ENCODE measurements at regions not wholly inside any gene's neighbourhood (a gene's known extent, or its start where the extent isn't known, plus 50 kb on each side); places are given as distances from the start of the nearest gene placed in this dataset.

- TF ChIP-seq CEBPB (IDR thresholded peaks at IDR 0.05; ENCODE audit: low read depth) (no peak), MAX (IDR thresholded peaks at IDR 0.05) (no peak), ELF1 (IDR thresholded peaks at IDR 0.05; ENCODE audit: borderline replicate concordance, low read depth) (no peak), TCF7L2 (IDR thresholded peaks at IDR 0.05; ENCODE audit: borderline replicate concordance, extremely low read depth, insufficient read depth, insufficient read length) (no peak)
Observed at GRCh38 chr18:10261344-10262276, 192.8 kb upstream of the APCDD1 start (continued).

GRCh38 chr18:10262566-10262965 lies 191.9 kb upstream of the APCDD1 start:
- Histone ChIP-seq H2AFZ (ENCODE audit: low read depth, low read length, poor library complexity, severe bottlenecking) (no peak overlapping the region), H3K27ac (ENCODE audit: low read depth, low read length) (no peak overlapping the region), H3K9me3 (ENCODE audit: control insufficient read depth in 1 of 2, insufficient read depth in 1 of 2, low read depth in 1 of 2, low read length in 2 of 2) (no peaks in the 10 kb centered on the region), H3K9ac (ENCODE audit: low read length) (no peak overlapping the region), H3K4me2 (ENCODE audit: low read length) (no peak overlapping the region), H3K9me2 (ENCODE audit: insufficient read depth) (no peaks in the 10 kb centered on the region), H3K36me3 (ENCODE audit: control insufficient read depth in 1 of 2, insufficient read depth in 2 of 2, low read length in 2 of 2) (no peaks in the 10 kb centered on the region), H3K79me2 (ENCODE audit: insufficient read depth, low read length) (no peaks in the 10 kb centered on the region), H3K27me3 (ENCODE audit: insufficient read depth, low read length) (peaks cover 7% of the 10 kb centered on the region; the same call in 1 of the 2 replicates), H4K20me1 (ENCODE audit: insufficient read depth) (no peaks in the 10 kb centered on the region), H3K4me3 (replicated peaks in 1 of 2; ENCODE audit: low read depth in 1 of 2, low read length in 2 of 2) (no peak overlapping the region), H3K4me1 (ENCODE audit: control insufficient read depth in 1 of 2, insufficient read depth in 2 of 2, low read length in 2 of 2) (no peaks in the 10 kb centered on the region)
- ATAC-seq (no peak), DNase-seq (ENCODE audit: low read depth, low spot score) (no peak)
- TF ChIP-seq ZNF274 (IDR thresholded peaks at IDR 0.05; ENCODE audit: low read depth, low read length) (no peak), JUND (IDR thresholded peaks at IDR 0.05) (no peak), EGR1 (IDR thresholded peaks at IDR 0.05; ENCODE audit: low read depth) (no peak), RAD21 (IDR thresholded peaks at IDR 0.05; ENCODE audit: low read depth) (no peak), EZH2phosphoT487 (IDR thresholded peaks at IDR 0.05; ENCODE audit: borderline replicate concordance) (no peak), CBX3 (IDR thresholded peaks at IDR 0.05; ENCODE audit: low read depth) (no peak), SRF (IDR thresholded peaks at IDR 0.05; ENCODE audit: low read depth) (no peak), CTCF (IDR thresholded peaks at IDR 0.05 in 2 of 3, conservative IDR thresholded peaks at IDR 0.05 in 1 of 3; ENCODE audit: borderline replicate concordance in 1 of 3, insufficient read depth in 1 of 3, low read depth in 2 of 3, low read length in 2 of 3) (no peak), FOSL1 (IDR thresholded peaks at IDR 0.05; ENCODE audit: low read depth) (no peak), CEBPB (IDR thresholded peaks at IDR 0.05; ENCODE audit: low read depth) (no peak), ATF3 (IDR thresholded peaks at IDR 0.05) (no peak), SIN3A (IDR thresholded peaks at IDR 0.05; ENCODE audit: low read depth) (no peak), POLR2A (IDR thresholded peaks at IDR 0.05; ENCODE audit: borderline replicate concordance, extremely low read depth, insufficient read depth, insufficient read length) (no peak)
- ChIA-PET RAD21 (ENCODE audit: low non-redundant PET in 1 of 2, low total read pairs in 2 of 2, uncharacterized antibody in 2 of 2, unreplicated experiment in 2 of 2) (no interaction called here), CTCF (no interaction called here), POLR2A (no interaction called here)
- intact Hi-C loops (cut with micrococcal nuclease) = no loop called here
- no TSS peak for BruUV-seq (replicated peaks)

All from HCT116 (cell line).